ENCODE measurements at regions not wholly inside any gene's neighbourhood (a gene's known extent, or its start where the extent isn't known, plus 50 kb on each side); places are given as distances from the start of the nearest gene placed in this dataset.

DNA sequence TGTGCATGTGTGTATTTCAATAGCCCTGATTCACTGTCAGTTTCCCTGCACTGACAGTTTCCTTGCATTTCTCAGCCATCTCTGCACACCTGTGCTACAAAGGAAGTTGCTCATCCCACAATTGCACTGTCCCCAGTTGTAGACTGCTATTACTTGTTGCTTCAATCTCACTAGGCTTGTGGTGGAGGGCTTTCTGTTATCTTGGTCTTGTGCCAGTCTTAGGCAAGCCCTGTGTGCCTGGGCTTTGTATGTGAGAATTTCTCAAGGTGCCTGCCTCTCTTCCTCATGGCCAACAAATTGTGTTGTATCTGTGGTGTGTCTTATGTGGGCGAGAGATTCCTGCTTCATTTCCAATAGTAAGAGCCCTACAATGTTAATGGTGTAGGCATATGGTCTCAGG, 467.4 kb downstream of the GRIA2 start:
- TF ChIP-seq, protein P1, sequence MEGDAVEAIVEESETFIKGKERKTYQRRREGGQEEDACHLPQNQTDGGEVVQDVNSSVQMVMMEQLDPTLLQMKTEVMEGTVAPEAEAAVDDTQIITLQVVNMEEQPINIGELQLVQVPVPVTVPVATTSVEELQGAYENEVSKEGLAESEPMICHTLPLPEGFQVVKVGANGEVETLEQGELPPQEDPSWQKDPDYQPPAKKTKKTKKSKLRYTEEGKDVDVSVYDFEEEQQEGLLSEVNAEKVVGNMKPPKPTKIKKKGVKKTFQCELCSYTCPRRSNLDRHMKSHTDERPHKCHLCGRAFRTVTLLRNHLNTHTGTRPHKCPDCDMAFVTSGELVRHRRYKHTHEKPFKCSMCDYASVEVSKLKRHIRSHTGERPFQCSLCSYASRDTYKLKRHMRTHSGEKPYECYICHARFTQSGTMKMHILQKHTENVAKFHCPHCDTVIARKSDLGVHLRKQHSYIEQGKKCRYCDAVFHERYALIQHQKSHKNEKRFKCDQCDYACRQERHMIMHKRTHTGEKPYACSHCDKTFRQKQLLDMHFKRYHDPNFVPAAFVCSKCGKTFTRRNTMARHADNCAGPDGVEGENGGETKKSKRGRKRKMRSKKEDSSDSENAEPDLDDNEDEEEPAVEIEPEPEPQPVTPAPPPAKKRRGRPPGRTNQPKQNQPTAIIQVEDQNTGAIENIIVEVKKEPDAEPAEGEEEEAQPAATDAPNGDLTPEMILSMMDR (IDR thresholded peaks at IDR 0.05), result no peak
- TF ChIP-seq POLR2A (IDR thresholded peaks at IDR 0.05), result no peak
